ENCODE measurements at regions not wholly inside any gene's neighbourhood (a gene's known extent, or its start where the extent isn't known, plus 50 kb on each side); places are given as distances from the start of the nearest gene placed in this dataset.
A peak's percentile ranks its signal among the peaks of the same experiment; 100 is the strongest.

- DNase-seq, result no peak
These were observed 89.4 kb downstream of the TMEM30B start for GRCh38 chr14:61191733-61192132.

GRCh38 chr14:61190341-61190740 is 90.8 kb downstream of the TMEM30B start:
- DNase-seq, result no peak

GRCh38 chr14:61188978-61189808 is 91.9 kb downstream of the TMEM30B start:
- peak; percentile 16 for DNase-seq

GRCh38 chr14:61188196-61188595 is 92.9 kb downstream of the TMEM30B start:
- no peak for DNase-seq

- no peak for DNase-seq
These were observed 93.8 kb downstream of the TMEM30B start for GRCh38 chr14:61187196-61187905.

GRCh38 chr14:61186341-61187195 is 94.6 kb downstream of the TMEM30B start:
- DNase-seq, result no peak

GRCh38 chr14:61185534-61185933 is 95.6 kb downstream of the TMEM30B start:
- no peak for DNase-seq

GRCh38 chr14:61184112-61184511 is 97.0 kb downstream of the TMEM30B start:
- peak; percentile 17 for DNase-seq

GRCh38 chr14:61183196-61183885 is 97.8 kb downstream of the TMEM30B start:
- no peak for DNase-seq

- no peak for DNase-seq
These were observed 101.2 kb downstream of the TMEM30B start for GRCh38 chr14:61179796-61180398.

GRCh38 chr14:61179061-61179690 is 102.0 kb downstream of the TMEM30B start:
- DNase-seq, result no peak

- DNase-seq, result peak; percentile 80
These were observed 102.7 kb downstream of the TMEM30B start for GRCh38 chr14:61178226-61179060.

- DNase-seq, result no peak
These were observed 103.6 kb downstream of the TMEM30B start for GRCh38 chr14:61177279-61178225.

- DNase-seq, result no peak
These were observed 104.5 kb downstream of the TMEM30B start for GRCh38 chr14:61176686-61177085.

GRCh38 chr14:61174987-61175386 is 106.2 kb downstream of the TMEM30B start:
- DNase-seq, result peak; percentile 70

- DNase-seq, result no peak
These were observed 106.7 kb downstream of the TMEM30B start for GRCh38 chr14:61174441-61174891.

GRCh38 chr14:61171727-61172126 is 109.4 kb downstream of the TMEM30B start:
- no peak for DNase-seq

- DNase-seq, result no peak
These were observed 113.0 kb downstream of the TMEM30B start for GRCh38 chr14:61168141-61168540.

- DNase-seq, result no peak
These were observed 113.5 kb downstream of the TMEM30B start for GRCh38 chr14:61167642-61168041.
